Erythroblast (primary cell): ENCODE measurements at regions not wholly inside any gene's neighbourhood (a gene's known extent, or its start where the extent isn't known, plus 50 kb on each side); places are given as distances from the start of the nearest gene placed in this dataset.

ENCODE experiments used
- GATA1 ChIP-seq: IDR thresholded peaks from 2 replicates; pipeline ENCODE4 v1.6.1; 2011; ENCODE audit warnings: low read depth, mild to moderate bottlenecking, control low read depth, low read length, moderate library complexity
- POLR2A ChIP-seq: IDR thresholded peaks from 2 replicates; pipeline ENCODE4 v1.6.1; 2011; ENCODE audit warnings: mild to moderate bottlenecking, low read length

GRCh38 chr12:46549527-46550265 lies 177.1 kb upstream of the SLC38A2 start:
- TF ChIP-seq POLR2A (no peak), GATA1 (no peak)
